Left forelimb (tissue), 1 donor: ENCODE measurements at regions not wholly inside any gene's neighbourhood (a gene's known extent, or its start where the extent isn't known, plus 50 kb on each side); places are given as distances from the start of the nearest gene placed in this dataset.
A peak's percentile ranks its signal among the peaks of the same experiment; 100 is the strongest.

Experiments used
- DNase-seq: peaks from one replicate; pipeline ENCODE4 v3.0.0-alpha.2; 2018; ENCODE audit warnings: low spot score

- DNase-seq, result no peak
These were observed 81.9 kb downstream of the TMEM18 start for GRCh38 chr2:595141-595815.

- DNase-seq, result peak; percentile 48
These were observed 82.8 kb downstream of the TMEM18 start for GRCh38 chr2:594297-594949.

GRCh38 chr2:593356-594026 is 83.7 kb downstream of the TMEM18 start:
- peak; percentile 26 for DNase-seq

DNA sequence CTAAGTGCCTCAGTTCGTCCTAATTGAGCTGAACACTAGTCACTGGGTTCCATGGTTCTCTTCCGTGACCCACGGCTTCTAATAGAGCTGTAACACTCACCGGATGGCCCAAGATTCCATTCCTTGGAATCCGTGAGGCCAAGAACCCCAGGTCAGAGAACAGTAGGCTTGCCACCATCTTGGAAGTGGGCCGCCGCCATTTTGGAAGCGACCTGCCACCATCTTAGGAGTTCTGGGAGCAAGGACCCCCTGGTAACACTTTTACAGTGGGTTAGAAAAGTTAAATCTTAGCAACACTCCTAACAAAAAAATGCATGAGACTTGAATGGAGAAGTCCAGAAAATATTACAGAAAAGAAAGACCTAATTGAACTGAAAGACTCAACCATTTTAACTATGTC is 84.5 kb downstream of the TMEM18 start:
- DNase-seq, result no peak

DNA sequence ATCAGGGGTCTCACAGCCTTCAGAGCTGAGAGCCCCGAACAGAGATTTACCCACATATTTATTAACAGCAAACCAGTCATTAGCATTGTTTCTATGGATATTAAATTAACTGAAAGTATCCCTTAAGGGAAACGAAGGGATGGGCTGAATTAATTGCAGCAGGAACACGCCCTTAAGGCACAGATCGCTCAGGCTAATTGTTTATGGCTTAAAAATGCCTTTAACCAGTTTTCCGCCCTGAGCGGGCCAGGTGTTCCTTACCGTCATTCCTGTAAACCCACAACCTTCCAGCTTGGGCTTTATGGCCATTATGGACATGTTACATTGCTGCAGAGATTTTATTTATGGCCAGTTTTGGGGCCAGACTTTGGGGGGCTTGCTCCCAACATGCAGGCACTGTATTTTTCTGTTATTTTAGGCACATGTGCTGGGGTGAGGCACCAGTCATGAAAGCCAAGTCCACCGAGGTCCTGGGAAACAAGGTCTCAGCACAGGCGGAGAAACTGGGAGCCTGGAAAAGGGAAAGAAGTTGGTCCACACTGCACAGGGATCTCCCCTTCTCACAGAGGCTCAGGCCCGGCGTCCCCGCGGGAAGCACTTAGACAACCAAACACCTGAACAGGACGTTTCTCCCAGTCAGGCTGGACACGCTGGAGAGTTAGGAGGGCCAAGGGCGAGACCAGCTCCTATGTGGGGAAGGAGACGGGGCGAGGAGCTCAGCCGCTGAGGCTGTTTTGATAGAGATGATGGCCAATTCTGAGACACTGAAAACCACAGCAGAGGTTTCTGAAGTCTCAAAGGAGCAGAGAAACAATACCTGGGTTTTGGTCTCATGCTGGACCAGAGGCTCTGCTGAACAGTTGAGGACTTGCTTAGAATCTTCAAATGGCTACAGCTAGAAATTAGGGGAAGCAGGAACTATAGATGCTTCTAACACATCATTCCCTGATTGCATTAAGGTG is 86.7 kb downstream of the TMEM18 start:
- DNase-seq, result peak; percentile 42

- DNase-seq, result peak; percentile 56
These were observed 87.7 kb downstream of the TMEM18 start for GRCh38 chr2:589281-590130.

GRCh38 chr2:588074-588645 is 89.0 kb downstream of the TMEM18 start:
- DNase-seq, result peak; percentile 51

- peak; percentile 31 for DNase-seq
These were observed 89.9 kb downstream of the TMEM18 start for GRCh38 chr2:587087-587960.

- DNase-seq, result no peak
These were observed 90.5 kb downstream of the TMEM18 start for GRCh38 chr2:586641-587076.

DNA sequence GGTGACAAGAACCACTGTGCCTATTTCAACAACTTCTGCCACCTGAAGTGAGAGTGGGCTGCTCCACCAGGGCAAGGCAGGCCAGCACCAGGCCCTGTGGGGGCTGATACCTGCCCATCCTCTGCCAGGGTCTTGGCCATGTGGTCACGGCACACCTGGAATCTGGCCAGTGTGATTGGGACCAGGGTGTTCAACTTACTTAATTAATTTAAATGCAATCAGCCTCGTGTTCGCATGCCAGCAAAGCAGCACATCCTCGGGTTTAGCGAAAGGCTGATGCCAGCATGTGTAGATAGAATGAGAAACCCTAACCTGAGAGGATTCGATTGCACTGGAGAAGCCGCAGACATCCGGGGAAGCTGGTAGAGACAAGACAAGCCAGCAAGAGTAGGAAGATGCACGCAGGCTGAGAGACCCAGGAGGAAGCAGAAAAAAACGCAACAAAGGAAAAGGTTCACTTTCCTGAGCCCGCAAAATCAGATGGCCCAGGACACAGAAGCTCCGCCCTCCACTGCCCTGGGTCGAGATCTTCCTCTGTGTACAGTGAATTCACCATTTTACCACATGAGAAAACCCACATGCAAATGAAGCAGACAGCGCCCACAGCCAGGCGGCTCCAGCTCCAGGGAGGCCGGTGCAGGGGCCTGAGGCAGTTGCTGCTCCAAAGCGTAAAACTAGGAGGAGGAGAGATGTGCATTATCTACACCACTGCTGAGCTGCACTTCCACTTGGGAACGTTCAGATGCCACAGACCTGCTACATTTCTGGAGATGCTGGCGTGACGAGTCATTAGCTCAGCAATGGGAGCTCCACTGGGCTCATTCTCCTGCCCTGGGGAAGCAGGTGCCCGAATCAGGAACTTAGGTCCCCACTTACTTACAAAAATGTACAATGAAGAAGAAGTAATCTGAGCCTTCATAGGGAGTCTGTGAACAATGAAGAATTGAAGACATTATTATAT is 92.1 kb downstream of the TMEM18 start:
- peak; percentile 42 for DNase-seq

DNA sequence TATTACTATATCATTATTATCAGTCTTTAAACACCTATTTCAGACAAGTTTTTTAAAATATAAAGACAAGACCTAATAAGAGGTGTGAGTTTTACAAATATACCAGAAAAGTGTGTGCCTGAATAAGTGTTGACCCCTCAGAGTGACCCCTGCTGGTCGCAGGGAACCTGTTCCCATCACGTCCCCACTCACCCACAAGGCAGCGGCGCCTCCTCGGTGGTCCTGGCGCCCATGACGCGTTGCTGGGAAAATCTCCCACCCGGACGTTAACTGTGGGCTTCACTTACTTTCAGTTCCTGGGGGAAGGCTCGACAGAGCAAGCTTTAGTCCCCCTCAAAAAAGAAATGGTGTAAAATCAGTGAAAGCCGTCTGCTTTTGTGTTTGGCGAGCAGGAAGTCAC is 93.5 kb downstream of the TMEM18 start:
- DNase-seq, result peak; percentile 40

- no peak for DNase-seq
These were observed 94.2 kb downstream of the TMEM18 start for GRCh38 chr2:582792-583528.

DNA sequence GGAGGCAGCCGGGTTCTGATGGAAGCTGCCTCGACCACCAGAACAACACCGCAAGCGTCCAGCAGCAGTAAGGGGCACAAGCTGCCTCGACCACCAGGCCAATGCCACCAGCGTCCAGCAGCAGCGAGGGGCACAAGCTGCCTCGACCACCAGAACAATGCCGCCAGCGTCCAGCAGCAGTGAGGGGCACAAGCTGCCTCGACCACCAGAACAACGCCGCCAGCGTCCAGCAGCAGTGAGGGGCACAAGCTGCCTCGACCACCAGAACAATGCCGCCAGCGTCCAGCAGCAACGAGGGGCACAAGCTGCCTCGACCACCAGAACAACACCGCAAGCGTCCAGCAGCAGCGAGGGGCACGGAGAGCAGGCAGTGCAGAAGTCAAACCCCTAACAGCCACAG is 94.9 kb downstream of the TMEM18 start:
- peak; percentile 26 for DNase-seq

DNA sequence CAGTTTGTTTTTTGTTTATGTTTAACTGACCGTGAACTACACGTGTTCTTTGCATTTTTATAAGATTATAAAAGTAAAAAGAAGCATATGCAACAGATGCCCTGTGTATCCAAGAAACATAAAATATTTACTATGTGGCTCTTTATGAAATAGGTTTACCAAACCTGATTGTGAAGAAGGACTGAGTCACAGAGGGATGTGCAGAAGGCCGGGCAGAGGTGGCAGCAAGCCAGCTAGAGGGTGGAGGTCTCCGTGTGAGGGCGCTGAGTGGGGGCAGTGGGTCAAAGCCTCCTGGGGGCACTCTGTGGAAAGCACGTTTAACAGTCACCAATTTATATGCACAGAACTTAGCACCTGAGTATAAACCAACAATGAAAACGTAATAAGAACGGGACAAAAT is 97.2 kb downstream of the TMEM18 start:
- DNase-seq, result no peak

DNA sequence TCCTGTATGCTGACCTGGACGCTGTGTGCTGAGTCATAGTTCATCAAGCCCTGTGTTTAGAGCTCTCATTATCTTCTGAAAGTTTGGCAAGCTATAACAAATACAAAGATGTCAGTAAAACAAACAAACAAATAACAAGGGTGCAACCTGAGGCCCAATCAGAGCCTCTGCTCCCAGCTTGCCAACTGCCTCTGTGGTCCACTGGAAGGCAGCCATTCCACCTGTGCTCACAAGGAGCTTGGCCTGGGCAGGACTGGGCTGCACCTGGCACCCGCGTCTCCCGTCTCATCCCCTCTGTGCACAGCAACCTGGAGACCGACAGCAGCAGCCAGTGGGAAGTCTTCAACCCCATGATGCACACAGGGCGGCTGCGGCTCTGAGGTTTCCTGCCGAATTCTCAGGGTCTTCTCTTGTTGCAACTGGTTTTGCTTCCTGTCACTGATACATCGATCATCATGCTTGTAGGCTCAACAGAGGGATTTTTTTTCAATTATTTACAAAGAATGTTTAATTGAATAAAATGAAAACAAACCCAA is 97.8 kb downstream of the TMEM18 start:
- no peak for DNase-seq

DNA sequence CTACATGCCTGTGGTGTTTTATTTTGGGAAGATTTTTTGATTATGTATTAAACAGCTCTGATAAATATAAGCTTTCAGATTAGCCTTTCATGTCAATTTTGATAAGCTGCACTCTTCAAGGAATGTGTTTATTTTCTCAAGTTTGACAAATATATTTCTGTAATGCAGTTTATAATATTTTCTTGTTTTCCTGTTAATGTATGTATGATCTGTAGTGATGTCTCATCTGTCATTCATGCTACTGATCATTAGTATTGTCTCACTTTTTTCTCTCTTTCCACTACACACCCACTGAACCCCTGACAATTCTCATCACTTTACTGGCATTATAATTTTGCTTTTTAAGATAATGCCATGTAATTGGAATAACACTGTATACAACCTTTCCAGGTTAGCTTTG is 100.9 kb downstream of the TMEM18 start:
- no peak for DNase-seq

DNA sequence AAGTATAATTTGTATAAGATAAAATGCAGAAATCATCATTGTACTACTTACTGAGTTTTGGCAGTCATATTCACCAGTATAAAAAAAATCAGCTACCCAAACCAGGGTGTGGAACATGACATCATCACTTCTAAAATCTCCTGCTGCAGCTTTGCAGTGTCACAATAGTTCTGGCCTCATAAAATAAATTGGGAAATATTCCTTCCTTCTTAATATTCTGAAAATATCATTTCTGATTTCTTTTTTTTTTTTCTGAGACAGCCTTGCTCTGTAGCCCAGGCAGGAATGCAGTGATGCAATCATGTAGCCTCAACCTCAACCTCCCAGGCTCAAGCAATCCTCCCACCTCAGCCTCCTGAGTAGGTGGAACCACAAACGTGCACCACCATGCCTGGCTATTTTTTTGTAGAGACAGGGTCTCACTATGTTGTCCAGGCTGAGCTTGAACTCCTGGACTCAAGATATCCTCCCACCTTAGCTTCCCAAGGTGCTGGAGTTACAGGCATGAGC is 101.4 kb downstream of the TMEM18 start:
- no peak for DNase-seq
